ENCODE measurements at regions not wholly inside any gene's neighbourhood (a gene's known extent, or its start where the extent isn't known, plus 50 kb on each side); places are given as distances from the start of the nearest gene placed in this dataset.

DNA sequence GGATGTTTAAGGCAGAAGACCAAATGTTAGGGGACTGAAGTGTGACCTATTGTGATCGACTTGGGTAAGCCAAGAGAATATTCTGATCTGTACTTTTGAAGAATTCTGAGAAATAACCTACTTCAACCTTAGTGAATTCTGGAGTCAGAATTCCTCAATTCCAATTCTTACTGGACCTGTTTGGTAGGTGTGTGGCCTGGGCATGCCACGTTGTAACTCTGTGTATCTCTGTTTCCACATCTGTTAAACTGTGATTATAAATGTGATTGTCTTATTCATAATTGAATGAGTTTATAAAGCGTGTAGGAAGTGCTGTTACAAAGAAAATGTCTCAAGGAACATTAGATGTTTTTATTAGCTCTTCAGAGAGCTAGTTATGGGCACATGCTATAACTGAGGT lies 64.5 kb downstream of the TUSC1 start:
- no peak overlapping the region for H3K4me3 Mint-ChIP-seq (ENCODE audit: unreplicated experiment)
- peaks cover 14% of the 10 kb centered on the region for H3K27me3 Mint-ChIP-seq (ENCODE audit: unreplicated experiment)
- H3K36me3 Mint-ChIP-seq (ENCODE audit: unreplicated experiment) = no peaks in the 10 kb centered on the region
- DNase-seq (ENCODE audit: extremely low spot score, unreplicated experiment) = no peak
- H3K9me3 Mint-ChIP-seq (ENCODE audit: unreplicated experiment) = no peaks in the 10 kb centered on the region
- no peak overlapping the region for H3K27ac Mint-ChIP-seq (ENCODE audit: unreplicated experiment)
- no peaks in the 10 kb centered on the region for H3K4me1 Mint-ChIP-seq (ENCODE audit: unreplicated experiment)
- TF ChIP-seq, protein P1, sequence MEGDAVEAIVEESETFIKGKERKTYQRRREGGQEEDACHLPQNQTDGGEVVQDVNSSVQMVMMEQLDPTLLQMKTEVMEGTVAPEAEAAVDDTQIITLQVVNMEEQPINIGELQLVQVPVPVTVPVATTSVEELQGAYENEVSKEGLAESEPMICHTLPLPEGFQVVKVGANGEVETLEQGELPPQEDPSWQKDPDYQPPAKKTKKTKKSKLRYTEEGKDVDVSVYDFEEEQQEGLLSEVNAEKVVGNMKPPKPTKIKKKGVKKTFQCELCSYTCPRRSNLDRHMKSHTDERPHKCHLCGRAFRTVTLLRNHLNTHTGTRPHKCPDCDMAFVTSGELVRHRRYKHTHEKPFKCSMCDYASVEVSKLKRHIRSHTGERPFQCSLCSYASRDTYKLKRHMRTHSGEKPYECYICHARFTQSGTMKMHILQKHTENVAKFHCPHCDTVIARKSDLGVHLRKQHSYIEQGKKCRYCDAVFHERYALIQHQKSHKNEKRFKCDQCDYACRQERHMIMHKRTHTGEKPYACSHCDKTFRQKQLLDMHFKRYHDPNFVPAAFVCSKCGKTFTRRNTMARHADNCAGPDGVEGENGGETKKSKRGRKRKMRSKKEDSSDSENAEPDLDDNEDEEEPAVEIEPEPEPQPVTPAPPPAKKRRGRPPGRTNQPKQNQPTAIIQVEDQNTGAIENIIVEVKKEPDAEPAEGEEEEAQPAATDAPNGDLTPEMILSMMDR (IDR thresholded peaks at IDR 0.05) = no peak

DNA sequence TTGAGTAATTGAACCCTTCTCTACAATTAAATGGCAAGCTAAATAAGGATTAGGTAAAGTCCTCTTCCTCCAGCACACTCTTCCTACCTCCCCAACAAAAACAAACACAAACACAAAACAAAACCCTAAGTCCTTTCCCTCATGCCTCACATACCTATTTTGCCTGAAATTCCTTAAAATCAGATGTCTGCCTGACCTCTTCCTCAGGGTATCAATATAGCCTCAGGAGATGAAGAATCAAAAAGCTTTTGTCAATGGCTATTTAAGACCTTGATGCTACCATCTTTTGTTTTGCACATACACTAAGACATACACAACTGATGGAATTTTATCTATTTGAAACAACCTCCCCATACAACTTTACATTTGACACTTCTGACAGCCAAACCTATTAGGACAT lies 75.1 kb downstream of the TUSC1 start:
- Mint-ChIP-seq H3K27me3 (ENCODE audit: unreplicated experiment) (peaks cover 10% of the 10 kb centered on the region), H3K36me3 (ENCODE audit: unreplicated experiment) (no peaks in the 10 kb centered on the region), H3K27ac (ENCODE audit: unreplicated experiment) (no peak overlapping the region), H3K4me3 (ENCODE audit: unreplicated experiment) (no peak overlapping the region), H3K9me3 (ENCODE audit: unreplicated experiment) (no peaks in the 10 kb centered on the region), H3K4me1 (ENCODE audit: unreplicated experiment) (no peaks in the 10 kb centered on the region)
- TF ChIP-seq, protein P1 (IDR thresholded peaks at IDR 0.05) = no peak
- DNase-seq (ENCODE audit: extremely low spot score, unreplicated experiment) = no peak

DNA sequence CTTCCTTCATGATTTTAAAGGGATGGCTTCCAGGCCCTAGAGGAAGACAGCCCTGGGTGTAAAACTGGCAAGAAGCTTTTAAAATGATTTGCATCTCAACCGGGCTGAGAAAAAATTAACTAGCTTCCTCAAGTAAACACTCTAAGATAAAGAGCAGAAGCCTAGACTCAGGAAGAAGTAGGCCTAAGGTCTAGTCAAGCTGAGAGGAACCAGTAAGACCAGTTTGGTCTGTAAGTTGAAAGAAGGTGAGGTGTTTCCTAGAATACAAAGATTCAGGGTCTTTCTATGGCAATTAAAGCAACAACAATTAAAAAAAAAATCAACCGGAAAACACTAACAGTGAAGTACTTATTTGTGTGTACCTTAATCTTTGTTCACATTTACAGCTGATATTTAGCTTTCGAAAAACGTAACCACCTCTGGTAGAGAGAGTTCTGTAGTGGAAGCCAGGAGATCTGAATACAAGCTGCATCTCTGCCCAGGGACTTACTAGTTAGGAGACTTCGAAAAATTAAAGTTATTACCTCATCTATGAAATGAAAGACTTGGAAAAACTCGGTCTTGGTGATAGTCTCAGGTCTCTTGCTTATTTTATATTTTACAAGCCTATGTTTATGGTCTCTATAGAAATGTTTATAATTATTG lies 75.7 kb downstream of the TUSC1 start:
- no peak overlapping the region for H3K27ac Mint-ChIP-seq (ENCODE audit: unreplicated experiment)
- H3K36me3 Mint-ChIP-seq (ENCODE audit: unreplicated experiment) = no peaks in the 10 kb centered on the region
- no peak overlapping the region for H3K4me3 Mint-ChIP-seq (ENCODE audit: unreplicated experiment)
- no peaks in the 10 kb centered on the region for H3K9me3 Mint-ChIP-seq (ENCODE audit: unreplicated experiment)
- TF ChIP-seq, protein P1 (IDR thresholded peaks at IDR 0.05) = no peak
- peaks cover 10% of the 10 kb centered on the region for H3K27me3 Mint-ChIP-seq (ENCODE audit: unreplicated experiment)
- DNase-seq (ENCODE audit: extremely low spot score, unreplicated experiment) = no peak
- no peaks in the 10 kb centered on the region for H3K4me1 Mint-ChIP-seq (ENCODE audit: unreplicated experiment)

DNA sequence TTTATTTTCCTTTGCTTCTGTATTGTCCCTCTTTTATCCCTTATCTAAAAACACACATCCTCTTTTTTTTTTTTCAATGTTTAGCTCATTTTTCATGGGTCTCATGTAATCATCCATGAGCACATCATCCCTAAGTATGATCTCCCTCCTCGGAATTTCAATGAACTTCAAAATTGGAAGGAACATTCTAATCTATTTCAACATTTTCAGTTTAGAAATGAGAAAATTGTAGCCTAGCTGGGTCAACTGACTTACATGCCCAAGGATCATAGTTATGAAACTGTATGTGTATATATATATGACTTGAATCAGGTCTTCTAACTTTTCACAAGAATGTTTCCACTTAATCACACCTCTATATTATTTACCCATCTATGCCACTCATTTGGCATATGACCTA lies 77.7 kb downstream of the TUSC1 start:
- no peaks in the 10 kb centered on the region for H3K4me1 Mint-ChIP-seq (ENCODE audit: unreplicated experiment)
- H3K9me3 Mint-ChIP-seq (ENCODE audit: unreplicated experiment) = peaks cover 4% of the 10 kb centered on the region
- no peak overlapping the region for H3K27ac Mint-ChIP-seq (ENCODE audit: unreplicated experiment)
- TF ChIP-seq, protein P1 (IDR thresholded peaks at IDR 0.05) = no peak
- peaks cover 10% of the 10 kb centered on the region for H3K27me3 Mint-ChIP-seq (ENCODE audit: unreplicated experiment)
- H3K36me3 Mint-ChIP-seq (ENCODE audit: unreplicated experiment) = no peaks in the 10 kb centered on the region
- DNase-seq (ENCODE audit: extremely low spot score, unreplicated experiment) = no peak
- no peak overlapping the region for H3K4me3 Mint-ChIP-seq (ENCODE audit: unreplicated experiment)

DNA sequence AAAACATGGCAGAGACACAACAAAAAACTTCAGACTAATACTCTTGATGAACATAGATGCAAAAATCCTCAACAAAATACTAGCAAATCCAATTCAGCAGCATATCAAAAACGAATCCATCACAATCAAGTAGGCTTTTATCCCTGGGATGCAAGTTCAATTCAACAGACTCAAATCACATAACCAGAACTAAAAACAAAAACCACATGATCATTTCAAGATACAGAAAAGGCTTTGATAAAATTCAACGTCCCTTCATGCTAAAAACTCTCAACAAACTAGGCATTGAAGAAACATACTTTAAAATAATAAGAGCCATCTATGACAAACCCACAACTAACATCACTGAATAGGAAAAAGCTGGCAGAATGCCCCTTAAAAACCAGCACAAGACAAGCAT lies 93.6 kb downstream of the TUSC1 start:
- no peak overlapping the region for H3K27ac Mint-ChIP-seq (ENCODE audit: unreplicated experiment)
- no peaks in the 10 kb centered on the region for H3K4me1 Mint-ChIP-seq (ENCODE audit: unreplicated experiment)
- H3K4me3 Mint-ChIP-seq (ENCODE audit: unreplicated experiment) = no peak overlapping the region
- peaks cover 2% of the 10 kb centered on the region for H3K27me3 Mint-ChIP-seq (ENCODE audit: unreplicated experiment)
- no peak for DNase-seq (ENCODE audit: extremely low spot score, unreplicated experiment)
- TF ChIP-seq, protein P1 (IDR thresholded peaks at IDR 0.05) = no peak
- H3K9me3 Mint-ChIP-seq (ENCODE audit: unreplicated experiment) = peaks cover 5% of the 10 kb centered on the region
- H3K36me3 Mint-ChIP-seq (ENCODE audit: unreplicated experiment) = no peaks in the 10 kb centered on the region

Measured in osteocyte (in vitro differentiated cells).